DND-41 (cell line): ENCODE measurements at regions not wholly inside any gene's neighbourhood (a gene's known extent, or its start where the extent isn't known, plus 50 kb on each side); places are given as distances from the start of the nearest gene placed in this dataset.

Experiments used
- CTCF ChIP-seq: IDR thresholded peaks from 2 replicates; pipeline ENCODE4 v1.5.1; 2012; ENCODE audit warnings: borderline replicate concordance, low read length, moderate library complexity, mild to moderate bottlenecking; ENCODE audit not compliant: poor library complexity, severe bottlenecking; ENCODE audit errors: extremely low read depth
- EZH2 ChIP-seq: IDR thresholded peaks from 3 replicates; pipeline ENCODE4 v1.6.1; 2012; ENCODE audit warnings: borderline replicate concordance, low read depth, mild to moderate bottlenecking, moderate library complexity, low read length, inconsistent platforms; ENCODE audit not compliant: severe bottlenecking

GRCh38 chr6:139912735-139913400 lies 538.4 kb upstream of the CITED2 start:
- TF ChIP-seq CTCF (no peak), EZH2 (no peak)
